ENCODE measurements at regions not wholly inside any gene's neighbourhood (a gene's known extent, or its start where the extent isn't known, plus 50 kb on each side); places are given as distances from the start of the nearest gene placed in this dataset.

- Histone ChIP-seq H3K4me2 (replicated peaks; ENCODE audit: low read depth, low read length, poor library complexity, severe bottlenecking) (no peak overlapping the region), H3K36me3 (replicated peaks in 1 of 2; ENCODE audit: control extremely low read depth in 1 of 2, control insufficient read depth in 1 of 2, extremely low read depth in 1 of 2, insufficient read depth in 2 of 2, low read length in 1 of 2) (no peaks in the 10 kb centered on the region), H3K27ac (ENCODE audit: low read length in 2 of 2) (no peak overlapping the region), H3K27me3 (replicated peaks in 1 of 4; ENCODE audit: control extremely low read depth in 1 of 4, control insufficient read depth in 3 of 4, insufficient read depth in 4 of 4, low read length in 3 of 4) (no peaks in the 10 kb centered on the region), H3K9me3 (ENCODE audit: control extremely low read depth in 1 of 3, control insufficient read depth in 2 of 3, insufficient read depth in 1 of 3, low read length in 2 of 3) (peaks cover 1 to 8% (median 5%) of the 10 kb centered on the region in 3 donors), H4K20me1 (ENCODE audit: control insufficient read depth, insufficient read depth, low read length, poor library complexity, severe bottlenecking) (no peaks in the 10 kb centered on the region), H3K79me2 (ENCODE audit: control insufficient read depth, insufficient read depth, low read length) (no peaks in the 10 kb centered on the region), H3K4me3 (ENCODE audit: control extremely low read depth in 1 of 5, extremely low read depth in 1 of 5, insufficient read depth in 1 of 5, low read depth in 2 of 5, low read length in 4 of 5) (no peak overlapping the region), H2AFZ (ENCODE audit: insufficient read depth, low read depth, low read length, poor library complexity, severe bottlenecking) (no peak overlapping the region), H3K9ac (ENCODE audit: low read length) (no peak overlapping the region), H3K4me1 (ENCODE audit: control insufficient read depth in 2 of 2, insufficient read depth in 2 of 2, low read length in 2 of 2) (no peaks in the 10 kb centered on the region)
- WGBS (ENCODE audit: insufficient coverage): 67% methylated on average over 1 of the region's 2 CpGs
- H3K4me3 Mint-ChIP-seq: no peak overlapping the region
- DNase-seq (no peak), ATAC-seq (ENCODE audit: low read depth) (no peak)
- no peak for TF ChIP-seq CTCF (IDR thresholded peaks at IDR 0.05)
- no peak for TF ChIP-seq EZH2 (IDR thresholded peaks at IDR 0.05; ENCODE audit: borderline replicate concordance, insufficient read depth, low read depth, low read length, poor library complexity, severe bottlenecking)
- H3K27me3 Mint-ChIP-seq: no peaks in the 10 kb centered on the region
- ChIA-PET CTCF (interaction anchor here (1.1 kb wide), 1 partner anchor 487 kb away, joined by 3 read pairs; no protein-coding TSS in a partner anchor), POLR2A (no interaction called here)
- intact Hi-C loops (cut with micrococcal nuclease): no loop called here
- peaks cover 10% of the 10 kb centered on the region for H3K9me3 Mint-ChIP-seq (ENCODE audit: insufficient read depth)
- H3K4me1 Mint-ChIP-seq: no peaks in the 10 kb centered on the region
- H3K27ac Mint-ChIP-seq: no peak overlapping the region
Measured at GRCh38 chr10:111650088-111650487, 533.5 kb downstream of the GPAM start.

GRCh38 chr10:111656066-111656465, 527.5 kb downstream of the GPAM start:
- H3K4me1 ChIP-seq (ENCODE audit: control insufficient read depth in 2 of 2, insufficient read depth in 2 of 2, low read length in 2 of 2): no peaks in the 10 kb centered on the region
- ChIA-PET CTCF (no interaction called here), POLR2A (no interaction called here)
- intact Hi-C loops (cut with micrococcal nuclease): no loop called here
- DNase-seq (no peak), ATAC-seq (ENCODE audit: low read depth) (no peak)
- Mint-ChIP-seq H3K27ac (no peak overlapping the region), H3K27me3 (peaks cover 3% of the 10 kb centered on the region), H3K4me1 (no peaks in the 10 kb centered on the region), H3K9me3 (ENCODE audit: insufficient read depth) (peaks cover 2% of the 10 kb centered on the region), H3K4me3 (no peak overlapping the region)
- H3K9ac ChIP-seq (ENCODE audit: low read length): no peak overlapping the region
- H3K27me3 ChIP-seq (replicated peaks in 1 of 4; ENCODE audit: control extremely low read depth in 1 of 4, control insufficient read depth in 3 of 4, insufficient read depth in 4 of 4, low read length in 3 of 4): peaks cover 0 to 3% (median 0%) of the 10 kb centered on the region in 4 experiments
- no peaks in the 10 kb centered on the region for H3K79me2 ChIP-seq (ENCODE audit: control insufficient read depth, insufficient read depth, low read length)
- TF ChIP-seq EZH2 (IDR thresholded peaks at IDR 0.05; ENCODE audit: borderline replicate concordance, insufficient read depth, low read depth, low read length, poor library complexity, severe bottlenecking) (no peak), CTCF (IDR thresholded peaks at IDR 0.05) (no peak)
- no peak overlapping the region for H3K4me2 ChIP-seq (replicated peaks; ENCODE audit: low read depth, low read length, poor library complexity, severe bottlenecking)
- H2AFZ ChIP-seq (ENCODE audit: insufficient read depth, low read depth, low read length, poor library complexity, severe bottlenecking): no peak overlapping the region
- H3K36me3 ChIP-seq (replicated peaks in 1 of 2; ENCODE audit: control extremely low read depth in 1 of 2, control insufficient read depth in 1 of 2, extremely low read depth in 1 of 2, insufficient read depth in 2 of 2, low read length in 1 of 2): no peaks in the 10 kb centered on the region
- H4K20me1 ChIP-seq (ENCODE audit: control insufficient read depth, insufficient read depth, low read length, poor library complexity, severe bottlenecking): no peaks in the 10 kb centered on the region
- no peak overlapping the region for H3K27ac ChIP-seq (ENCODE audit: low read length in 2 of 2)
- H3K4me3 ChIP-seq (ENCODE audit: control extremely low read depth in 1 of 5, extremely low read depth in 1 of 5, insufficient read depth in 1 of 5, low read depth in 2 of 5, low read length in 4 of 5): no peak overlapping the region
- no peaks in the 10 kb centered on the region for H3K9me3 ChIP-seq (ENCODE audit: control extremely low read depth in 1 of 3, control insufficient read depth in 2 of 3, insufficient read depth in 1 of 3, low read length in 2 of 3)
